ENCODE measurements at regions not wholly inside any gene's neighbourhood (a gene's known extent, or its start where the extent isn't known, plus 50 kb on each side); places are given as distances from the start of the nearest gene placed in this dataset.

DNA sequence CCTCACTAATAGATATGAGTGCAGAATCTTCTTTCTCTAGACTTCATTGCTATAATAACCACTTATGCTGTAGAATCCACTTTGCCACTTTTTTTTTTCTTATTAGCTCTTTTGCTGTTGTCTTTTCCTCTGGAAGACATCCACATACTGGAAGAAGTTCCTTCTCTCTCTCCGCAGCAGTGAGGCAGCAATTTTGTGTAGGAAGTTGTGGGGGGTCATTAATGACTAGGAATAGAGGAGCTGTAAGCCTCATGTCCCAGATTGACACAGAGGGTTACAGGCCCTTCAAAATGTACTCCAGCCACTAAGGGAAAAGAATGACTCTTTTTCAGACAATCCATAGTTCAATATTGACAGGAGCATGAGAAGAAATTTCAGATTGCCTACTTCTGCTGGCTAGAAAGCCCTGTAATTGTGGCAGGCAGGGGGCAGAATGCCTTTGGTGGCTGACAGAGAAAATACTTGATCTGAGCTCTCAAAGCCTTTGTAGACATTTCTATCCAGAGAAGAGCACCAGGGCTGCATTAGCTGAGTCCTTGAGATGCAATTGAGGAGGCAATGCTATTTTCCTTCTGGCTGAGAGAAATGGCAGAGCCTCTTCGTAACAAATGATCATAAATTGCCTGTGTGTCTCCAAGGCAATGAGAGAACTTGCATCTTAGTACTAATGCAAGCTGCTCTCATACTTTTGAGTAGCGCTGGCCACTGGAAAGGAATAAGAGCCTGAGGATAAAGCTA lies 856.2 kb downstream of the STIM2 start:
- TF ChIP-seq, protein P1, sequence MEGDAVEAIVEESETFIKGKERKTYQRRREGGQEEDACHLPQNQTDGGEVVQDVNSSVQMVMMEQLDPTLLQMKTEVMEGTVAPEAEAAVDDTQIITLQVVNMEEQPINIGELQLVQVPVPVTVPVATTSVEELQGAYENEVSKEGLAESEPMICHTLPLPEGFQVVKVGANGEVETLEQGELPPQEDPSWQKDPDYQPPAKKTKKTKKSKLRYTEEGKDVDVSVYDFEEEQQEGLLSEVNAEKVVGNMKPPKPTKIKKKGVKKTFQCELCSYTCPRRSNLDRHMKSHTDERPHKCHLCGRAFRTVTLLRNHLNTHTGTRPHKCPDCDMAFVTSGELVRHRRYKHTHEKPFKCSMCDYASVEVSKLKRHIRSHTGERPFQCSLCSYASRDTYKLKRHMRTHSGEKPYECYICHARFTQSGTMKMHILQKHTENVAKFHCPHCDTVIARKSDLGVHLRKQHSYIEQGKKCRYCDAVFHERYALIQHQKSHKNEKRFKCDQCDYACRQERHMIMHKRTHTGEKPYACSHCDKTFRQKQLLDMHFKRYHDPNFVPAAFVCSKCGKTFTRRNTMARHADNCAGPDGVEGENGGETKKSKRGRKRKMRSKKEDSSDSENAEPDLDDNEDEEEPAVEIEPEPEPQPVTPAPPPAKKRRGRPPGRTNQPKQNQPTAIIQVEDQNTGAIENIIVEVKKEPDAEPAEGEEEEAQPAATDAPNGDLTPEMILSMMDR (conservative IDR thresholded peaks at IDR 0.05), result no peak
- TF ChIP-seq EZH2 (IDR thresholded peaks at IDR 0.05; ENCODE audit: low read depth), result no peak
